GM20000 (cell line): ENCODE measurements at regions not wholly inside any gene's neighbourhood (a gene's known extent, or its start where the extent isn't known, plus 50 kb on each side); places are given as distances from the start of the nearest gene placed in this dataset.
"Not testable (repeated sequence)": the region's sequence is repeated elsewhere in the genome, so short reads cannot be mapped to it uniquely, and the experiment has no call there.

Experiments
- DNase-seq: peaks from one replicate; pipeline ENCODE4 v3.0.0; 2012; ENCODE audit warnings: low spot score
- TF ChIP-seq, protein P1 (sequence below): IDR thresholded peaks from 2 replicates; pipeline ENCODE4 v1.5.1; 2012; ENCODE audit warnings: mild to moderate bottlenecking, control low read depth; ENCODE audit errors: extremely low read depth, missing control alignments

DNA sequence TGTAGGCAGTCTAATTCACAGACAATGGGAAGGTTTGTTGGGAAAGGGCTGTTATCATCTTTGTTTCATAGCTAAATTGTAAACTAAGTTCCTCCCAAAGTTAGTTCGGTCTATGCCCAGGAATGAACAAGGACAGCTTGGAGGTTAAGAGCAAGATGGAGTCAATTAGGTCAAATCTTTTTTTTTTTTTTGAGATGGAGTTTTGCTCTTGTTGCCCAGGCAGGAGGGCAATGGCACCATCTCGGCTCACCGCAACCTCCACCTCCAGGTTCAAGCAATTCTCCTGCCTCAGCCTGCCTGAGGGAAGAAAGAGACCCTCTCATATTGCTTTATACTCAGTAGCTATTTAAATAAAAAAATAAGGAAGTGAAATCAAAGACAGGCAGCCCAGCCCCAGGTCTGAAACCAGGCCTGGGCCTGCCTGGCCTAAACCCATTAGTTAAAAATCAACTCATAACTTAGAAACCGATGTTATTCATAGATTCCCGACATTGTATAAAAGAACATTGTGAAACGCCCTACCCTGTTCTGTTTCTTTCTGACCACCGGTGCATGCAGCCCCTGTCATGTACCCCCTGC, 297.4 kb upstream of the SGCG start:
- DNase-seq, result no peak
- TF ChIP-seq, protein P1, sequence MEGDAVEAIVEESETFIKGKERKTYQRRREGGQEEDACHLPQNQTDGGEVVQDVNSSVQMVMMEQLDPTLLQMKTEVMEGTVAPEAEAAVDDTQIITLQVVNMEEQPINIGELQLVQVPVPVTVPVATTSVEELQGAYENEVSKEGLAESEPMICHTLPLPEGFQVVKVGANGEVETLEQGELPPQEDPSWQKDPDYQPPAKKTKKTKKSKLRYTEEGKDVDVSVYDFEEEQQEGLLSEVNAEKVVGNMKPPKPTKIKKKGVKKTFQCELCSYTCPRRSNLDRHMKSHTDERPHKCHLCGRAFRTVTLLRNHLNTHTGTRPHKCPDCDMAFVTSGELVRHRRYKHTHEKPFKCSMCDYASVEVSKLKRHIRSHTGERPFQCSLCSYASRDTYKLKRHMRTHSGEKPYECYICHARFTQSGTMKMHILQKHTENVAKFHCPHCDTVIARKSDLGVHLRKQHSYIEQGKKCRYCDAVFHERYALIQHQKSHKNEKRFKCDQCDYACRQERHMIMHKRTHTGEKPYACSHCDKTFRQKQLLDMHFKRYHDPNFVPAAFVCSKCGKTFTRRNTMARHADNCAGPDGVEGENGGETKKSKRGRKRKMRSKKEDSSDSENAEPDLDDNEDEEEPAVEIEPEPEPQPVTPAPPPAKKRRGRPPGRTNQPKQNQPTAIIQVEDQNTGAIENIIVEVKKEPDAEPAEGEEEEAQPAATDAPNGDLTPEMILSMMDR, result no peak

DNA sequence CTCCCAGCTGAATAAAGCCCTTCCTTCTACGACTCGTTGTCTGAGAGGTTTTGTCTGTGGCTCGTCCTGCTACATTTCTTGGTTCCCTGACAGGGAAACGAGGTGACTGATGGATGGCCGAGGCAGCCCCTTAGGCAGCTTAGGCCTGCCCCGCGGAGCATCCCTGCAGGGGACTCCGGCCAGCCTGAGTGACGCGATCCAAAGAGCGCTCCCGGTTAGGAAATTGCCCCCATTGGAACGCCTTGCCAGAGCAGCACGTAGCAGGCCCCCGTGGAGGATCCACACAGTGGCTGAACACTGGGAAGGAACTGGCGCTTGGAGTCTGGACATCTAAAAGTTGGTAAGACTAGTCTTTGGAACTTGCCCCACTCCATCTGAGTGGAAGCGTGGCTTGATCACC, 296.8 kb upstream of the SGCG start:
- no peak for DNase-seq
- TF ChIP-seq, protein P1, result no peak

DNA sequence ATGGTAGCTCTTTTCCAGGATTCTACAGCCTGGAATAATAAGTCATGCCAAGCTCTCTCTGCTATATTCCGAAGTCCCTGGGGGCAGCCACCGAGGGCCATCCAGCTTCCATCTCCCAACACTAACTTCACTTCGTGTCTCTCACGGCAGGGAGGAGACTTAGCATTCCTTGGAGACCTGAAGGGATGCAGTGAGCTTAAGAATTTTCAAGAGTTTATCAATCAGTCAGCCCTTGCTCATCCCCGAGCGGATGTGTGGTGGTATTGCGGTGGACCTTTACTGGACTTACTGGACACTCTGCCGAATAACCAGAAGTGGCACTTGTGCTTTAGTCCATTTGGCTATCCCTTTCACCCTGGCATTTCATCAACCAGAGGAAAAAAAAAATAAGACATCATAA, 294.7 kb upstream of the SGCG start:
- DNase-seq, result not testable (repeated sequence)

DNA sequence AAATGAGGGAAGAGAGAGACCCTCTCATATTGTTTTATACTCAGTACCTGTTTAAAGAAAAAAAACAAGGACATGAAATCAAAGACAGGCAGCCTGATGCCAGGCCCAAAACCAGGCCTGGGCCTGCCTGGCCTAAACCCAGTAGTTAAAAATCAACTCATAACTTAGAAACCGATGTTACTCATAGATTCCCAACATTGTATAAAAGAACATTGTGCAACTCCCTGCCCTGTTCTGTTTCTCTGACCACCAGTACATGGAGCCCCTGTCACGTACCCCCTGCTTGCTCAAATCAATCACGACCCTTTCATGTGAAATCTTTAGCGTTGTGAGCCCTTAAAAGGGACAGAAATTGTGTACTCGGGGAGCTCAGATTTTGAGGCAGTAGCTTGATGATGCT, 291.4 kb upstream of the SGCG start:
- not testable (repeated sequence) for DNase-seq

DNA sequence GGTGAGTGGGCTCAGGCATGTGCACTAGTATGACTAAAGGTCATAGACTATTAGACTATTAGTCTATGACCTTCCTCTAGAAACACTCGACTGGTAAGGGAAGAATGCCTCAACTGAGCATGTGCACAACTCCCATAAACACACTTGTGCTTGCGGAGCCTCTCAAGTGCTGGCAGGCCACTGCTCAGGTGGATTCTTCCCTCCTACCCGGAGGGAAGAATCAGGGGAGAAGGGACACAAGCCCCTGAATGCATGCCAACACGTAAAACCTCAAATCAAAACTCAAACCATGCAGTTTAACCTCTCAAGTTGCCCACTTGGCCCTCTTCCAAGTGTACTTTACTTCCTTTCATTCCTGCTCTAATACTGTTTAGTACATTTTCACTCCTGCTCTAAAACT, 287.6 kb upstream of the SGCG start:
- DNase-seq, result no peak
- TF ChIP-seq, protein P1, result no peak

DNA sequence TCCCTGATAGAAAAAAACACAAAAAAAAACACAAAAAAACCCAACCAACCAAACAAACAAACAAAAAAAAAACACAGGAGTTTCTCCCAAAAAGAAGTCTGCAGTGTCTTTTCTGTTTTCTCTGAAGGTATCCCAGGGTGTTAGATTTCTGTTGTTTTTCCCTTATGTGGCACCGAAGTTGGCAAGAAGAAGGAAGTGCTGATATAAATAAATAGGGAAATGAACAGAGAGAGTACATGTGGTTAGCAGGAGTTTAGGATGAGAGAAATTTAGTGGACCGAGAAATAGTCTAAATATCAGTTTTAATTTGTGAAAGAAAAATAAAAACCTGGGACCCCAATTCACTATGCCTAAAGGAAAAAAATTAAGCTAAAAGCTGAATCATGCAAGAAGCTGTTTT, 287.0 kb upstream of the SGCG start:
- TF ChIP-seq, protein P1, result no peak
- no peak for DNase-seq

DNA sequence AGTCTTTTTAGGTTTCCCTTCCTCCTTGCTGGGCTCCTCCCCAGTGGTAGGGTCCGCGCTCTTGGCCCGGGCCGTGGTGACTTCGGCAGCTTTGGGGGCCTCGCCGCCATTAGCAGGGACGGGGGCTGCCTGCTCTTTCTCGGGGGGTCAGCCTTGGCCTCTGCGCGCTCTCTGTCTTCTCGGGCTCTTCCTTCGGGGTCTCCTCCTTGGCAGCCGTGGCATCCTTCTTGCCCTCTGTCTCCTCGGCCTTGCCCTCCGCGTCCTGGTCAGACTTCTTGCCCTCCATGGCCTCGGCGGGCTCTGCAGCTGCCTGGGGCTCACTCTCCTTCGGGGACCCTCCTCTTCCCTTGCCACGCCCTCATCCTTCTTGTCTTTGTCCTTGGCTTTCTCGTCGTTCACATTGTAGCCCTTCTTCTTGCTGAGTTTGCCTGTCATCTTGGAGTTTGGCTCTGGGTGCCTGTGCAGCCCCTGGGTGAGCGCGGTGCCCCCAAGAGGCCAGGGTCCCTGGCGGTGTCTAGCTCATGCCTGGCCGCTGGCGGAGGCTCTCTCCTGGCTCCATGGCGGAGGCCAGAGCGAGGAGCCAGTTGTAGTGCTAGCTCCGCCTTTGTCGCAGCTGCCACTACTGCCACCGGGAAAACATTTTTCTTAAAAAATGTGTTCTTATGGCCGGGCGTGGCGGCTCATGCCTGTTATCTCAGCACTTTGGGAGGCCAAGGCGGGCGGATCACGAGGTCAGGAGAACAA, 283.0 kb upstream of the SGCG start:
- TF ChIP-seq, protein P1, result no peak
- DNase-seq, result no peak

DNA sequence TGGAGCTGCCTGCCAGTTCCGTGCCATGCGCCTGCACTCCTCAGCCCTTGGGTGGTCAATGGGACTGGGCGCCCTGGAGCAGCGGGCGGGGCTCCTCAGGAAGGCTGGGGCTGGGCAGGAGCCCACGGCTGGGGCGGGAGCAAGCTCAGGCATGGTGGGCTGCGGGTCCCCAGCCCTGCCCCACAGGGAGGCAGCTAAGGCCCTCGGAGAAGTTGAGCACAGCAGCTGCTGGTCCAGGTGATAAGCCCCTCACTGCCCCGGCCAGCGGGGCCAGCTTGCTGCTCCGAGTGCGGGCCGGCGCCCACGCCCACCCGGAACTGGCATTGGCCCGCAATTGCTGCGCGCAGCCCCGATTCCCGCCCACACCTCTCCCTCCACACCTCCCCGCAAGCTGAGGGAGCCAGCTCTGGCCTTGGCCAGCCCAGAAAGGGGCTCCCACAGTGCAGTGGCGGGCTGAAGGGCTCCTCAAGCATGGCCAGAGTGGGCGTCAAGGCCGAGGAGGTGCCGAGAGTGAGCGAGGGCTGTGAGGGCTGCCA, 280.3 kb upstream of the SGCG start:
- DNase-seq, result not testable (repeated sequence)

DNA sequence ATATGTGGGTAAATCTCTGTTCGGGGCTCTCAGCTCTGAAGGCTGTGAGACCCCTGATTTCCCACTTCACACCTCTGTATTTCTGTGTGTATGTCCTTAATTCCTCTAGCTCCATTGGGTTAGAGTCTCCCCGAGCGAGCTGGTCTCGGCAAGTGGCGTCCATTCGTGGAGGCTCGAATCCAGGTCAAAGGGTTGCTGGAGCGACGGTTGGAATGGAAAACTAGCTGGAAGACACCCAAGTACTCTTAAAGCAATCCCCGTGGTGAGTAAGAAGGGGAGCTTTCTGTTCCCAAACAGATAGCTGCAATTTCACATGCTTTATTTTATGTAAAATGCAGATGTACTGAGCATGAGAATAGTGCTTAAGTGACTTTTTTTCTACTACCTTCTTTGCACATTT, 277.5 kb upstream of the SGCG start:
- no peak for DNase-seq
- TF ChIP-seq, protein P1, result no peak
